GM12878 (cell line): ENCODE measurements at regions not wholly inside any gene's neighbourhood (a gene's known extent, or its start where the extent isn't known, plus 50 kb on each side); places are given as distances from the start of the nearest gene placed in this dataset.
"Not testable (repeated sequence)": the region's sequence is repeated elsewhere in the genome, so short reads cannot be mapped to it uniquely, and the experiment has no call there.

ENCODE experiments used
- ATAC-seq: fragments of 200-7000 bp; cut with Tn5 transposase; 3 replicates; pipeline ENCODE4 v1.9.1; 2020; ENCODE audit warnings: mild to moderate bottlenecking, moderate library complexity
- BruUV-seq: library from RNA; stranded (reverse); fragments of 400-500 nt; replicated peaks from 2 replicates; lab custom pipeline; 2021; lab: Mats Ljungman, UMichigan
- CTCF ChIA-PET: fragments of 300-600 bp; sonication (Branson Sonifier 250); formaldehyde crosslinking; extraction: SDS; loops from one replicate; lab custom pipeline; 2021; ENCODE audit warnings: inconsistent platforms; lab: Yijun Ruan, JAX
- POLR2A ChIA-PET: fragments of 350-600 bp; formaldehyde crosslinking; extraction: SDS; loops from one replicate; lab custom pipeline; 2021; ENCODE audit warnings: inconsistent platforms; lab: Charles Lee
- RAD21 ChIA-PET: fragments of 300-600 bp; sonication (Branson Sonifier 250); formaldehyde crosslinking; loops from one replicate; lab custom pipeline; 2023; ENCODE audit warnings: antibody characterized with exemption; ENCODE audit not compliant: unreplicated experiment; lab: Charles Lee
- SMC1A ChIA-PET: fragments of 300-600 bp; sonication (Branson Sonifier 250); formaldehyde crosslinking; loops from one replicate; lab custom pipeline; 2023; ENCODE audit not compliant: unreplicated experiment, uncharacterized antibody; lab: Charles Lee
- DNase-seq: peaks from one replicate; pipeline ENCODE4 v3.0.0-alpha.2; 2011; ENCODE audit warnings: low read depth, low spot score
- FAIRE-seq: peaks from 3 replicates; lab custom pipeline; 2011; peaks lifted over from hg19 to GRCh38; lab: Jason Lieb, UNC
- H2AFZ ChIP-seq: 2 replicates; pipeline ENCODE4 v1.6.0; 2011; ENCODE audit warnings: low read depth, low read length, control low read depth; ENCODE audit not compliant: control insufficient read depth
- H3K27ac ChIP-seq: 2 replicates; pipeline ENCODE4 v1.5.1; 2011; ENCODE audit warnings: control low read depth; ENCODE audit not compliant: control insufficient read depth, insufficient read depth
- H3K27me3 ChIP-seq, 2 experiments: replicated peaks in 1 of 2; 2 replicates each; pipeline versions ENCODE4 v1.6.0 to v1.6.1; 2011; ENCODE audit warnings: low read length in 1 of 2; ENCODE audit not compliant: control insufficient read depth in 2 of 2, insufficient read depth in 2 of 2
- H3K36me3 ChIP-seq, 2 experiments: 2 replicates each; pipeline ENCODE4 v1.5.1; 2011; ENCODE audit warnings: low read length in 1 of 2; ENCODE audit not compliant: control insufficient read depth in 2 of 2, insufficient read depth in 2 of 2
- H3K4me1 ChIP-seq: 2 replicates; pipeline ENCODE4 v1.6.1; 2011; ENCODE audit warnings: mild to moderate bottlenecking, low read length, moderate library complexity, mixed read lengths; ENCODE audit not compliant: control insufficient read depth, insufficient read depth
- H3K4me2 ChIP-seq: 2 replicates; pipeline ENCODE4 v1.6.0; 2011; ENCODE audit warnings: control low read depth; ENCODE audit not compliant: control insufficient read depth, insufficient read depth
- H3K4me3 ChIP-seq: fragments of 200-600 bp; sonication (generic); 2 replicates; pipeline ENCODE4 v1.5.1; 2016
- H3K79me2 ChIP-seq: 2 replicates; pipeline ENCODE4 v1.6.0; 2011; ENCODE audit warnings: low read length; ENCODE audit not compliant: control insufficient read depth, insufficient read depth
- H3K9ac ChIP-seq: 2 replicates; pipeline ENCODE4 v1.8.0; 2011; ENCODE audit warnings: low read length, control low read depth, mixed read lengths; ENCODE audit not compliant: control insufficient read depth, insufficient read depth
- H3K9me3 ChIP-seq: replicated peaks from 3 replicates; pipeline ENCODE4 v1.5.1; 2011; ENCODE audit warnings: mild to moderate bottlenecking, low read length; ENCODE audit not compliant: control insufficient read depth, insufficient read depth
- H4K20me1 ChIP-seq: 2 replicates; pipeline ENCODE4 v1.6.0; 2011; ENCODE audit not compliant: control insufficient read depth, insufficient read depth
- ZNF592 ChIP-seq: fragments of 450-650 bp; IDR thresholded peaks from 2 replicates; pipeline ENCODE4 v1.6.1; 2017; ENCODE audit warnings: mild to moderate bottlenecking, moderate library complexity
- WGBS: methylation state at CpG from one replicate; pipeline ENCODE4 v1.1.6; 2016; ENCODE audit warnings: low lambda C conversion rate; ENCODE audit not compliant: insufficient replicate concordance, insufficient coverage; ENCODE audit errors: missing lambda C conversion rate; 5-methylcytosine and 5-hydroxymethylcytosine counted together
- in situ Hi-C: fragments of 300-500 bp; cut with MboI; formaldehyde crosslinking; loops from 9 replicates; pipeline ENCODE4 v1.14.3; 2018; ENCODE audit warnings: mixed read lengths
- intact Hi-C: fragments of 100-400 bp; cut with micrococcal nuclease; formaldehyde crosslinking; loops from one replicate; pipeline ENCODE4 v1.14.2; 2022; ENCODE audit not compliant: unreplicated experiment

- no peak for TF ChIP-seq ZNF592
Observed at GRCh38 chr17:14539801-14540200, 238.9 kb downstream of the HS3ST3B1 start (continued).

GRCh38 chr17:14532242-14532641, 231.4 kb downstream of the HS3ST3B1 start:
- intact Hi-C loops, POLR2A ChIA-PET, H2AFZ ChIP-seq, H3K27me3 ChIP-seq, H3K79me2 ChIP-seq, H3K9me3 ChIP-seq, FAIRE-seq, CTCF ChIA-PET, H3K27ac ChIP-seq, BruUV-seq, H3K4me1 ChIP-seq, ATAC-seq, RAD21 ChIA-PET, DNase-seq, H4K20me1 ChIP-seq, H3K4me3 ChIP-seq, H3K9ac ChIP-seq, SMC1A ChIA-PET, in situ Hi-C loops, H3K36me3 ChIP-seq, H3K4me2 ChIP-seq: not testable (repeated sequence)
- 0% methylated on average over 3 of the region's 3 CpGs for WGBS
